ENCODE measurements at regions not wholly inside any gene's neighbourhood (a gene's known extent, or its start where the extent isn't known, plus 50 kb on each side); places are given as distances from the start of the nearest gene placed in this dataset.

DNA sequence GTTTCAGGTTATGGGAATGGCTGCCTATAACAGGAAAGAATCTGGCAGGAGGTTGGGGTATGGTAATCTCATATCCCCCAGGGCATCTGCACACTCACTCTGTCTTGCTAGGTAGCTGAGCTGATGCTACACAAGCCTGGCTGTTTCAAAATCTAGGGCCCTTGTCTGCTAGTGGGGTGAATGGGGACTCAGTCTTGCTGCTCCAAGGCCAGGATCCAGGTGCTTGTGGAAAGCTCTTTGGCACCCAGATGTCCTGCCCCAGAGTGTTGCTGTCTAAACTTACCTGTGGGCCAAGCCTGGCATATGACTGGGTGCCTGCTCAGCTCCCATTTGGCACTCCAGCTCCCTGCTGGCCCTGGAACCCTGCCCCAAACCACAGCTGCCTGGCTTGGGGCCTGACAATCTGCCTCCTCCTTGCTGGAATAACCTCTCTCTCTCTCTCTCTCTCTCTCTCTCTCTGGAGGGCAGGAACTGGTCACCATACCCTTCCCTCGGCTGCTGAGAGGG, 158.1 kb upstream of the TSC22D1 start:
- ChIA-PET CTCF (ENCODE audit: partially characterized antibody) (interaction anchor here (0.6 kb wide), 1 partner anchor 123 kb away, joined by 3 read pairs; no protein-coding TSS in a partner anchor), POLR2A (ENCODE audit: partially characterized antibody) (no interaction called here)
- Histone ChIP-seq H4K20me1 (replicated peaks in 1 of 2; ENCODE audit: control insufficient read depth in 1 of 2, insufficient read depth in 2 of 2, low read length in 2 of 2) (no peaks in the 10 kb centered on the region), H2AFZ (ENCODE audit: low read length) (no peak overlapping the region), H3K4me3 (ENCODE audit: extremely low read depth in 1 of 4, insufficient read depth in 2 of 4, low read depth in 3 of 4, low read length in 4 of 4) (no peak overlapping the region), H3K27me3 (replicated peaks in 1 of 4; ENCODE audit: control insufficient read depth in 3 of 4, extremely low read depth in 1 of 4, insufficient read depth in 3 of 4, low read length in 3 of 4) (no peaks in the 10 kb centered on the region), H4K8ac (ENCODE audit: extremely low read depth, insufficient read depth, low read length) (no peak overlapping the region), H3K9ac (replicated peaks in 1 of 4; ENCODE audit: extremely low read depth in 1 of 4, low read depth in 3 of 4, low read length in 3 of 4) (no peak overlapping the region), H3K4ac (replicated peaks; ENCODE audit: insufficient read length, low read depth, low read length) (no peak overlapping the region), H3K14ac (ENCODE audit: insufficient read length) (no peak overlapping the region), H2BK20ac (ENCODE audit: low read length) (no peak overlapping the region), H4K5ac (ENCODE audit: insufficient read length, low read depth, low read length) (no peak overlapping the region), H3K79me1 (ENCODE audit: low read depth, low read length) (no peaks in the 10 kb centered on the region), H3K36me3 (ENCODE audit: control insufficient read depth in 2 of 4, insufficient read depth in 4 of 4, low read length in 3 of 4) (no peaks in the 10 kb centered on the region), H3K27ac (ENCODE audit: low read depth, low read length) (no peak overlapping the region), H3K18ac (ENCODE audit: extremely low read depth, low read length) (no peak overlapping the region), H3K23ac (ENCODE audit: insufficient read length) (no peak overlapping the region), H2BK120ac (replicated peaks; ENCODE audit: low read depth, low read length) (no peak overlapping the region), H3K9me3 (ENCODE audit: insufficient read depth in 2 of 2, low read depth in 1 of 2, low read length in 1 of 2) (no peaks in the 10 kb centered on the region), H3K4me2 (ENCODE audit: insufficient read depth in 1 of 2, low read depth in 2 of 2, low read length in 2 of 2) (no peak overlapping the region), H2AK5ac (ENCODE audit: low read depth, low read length) (no peak overlapping the region), H2BK12ac (ENCODE audit: low read depth, low read length) (no peak overlapping the region), H3K23me2 (ENCODE audit: low read depth, low read length) (no peaks in the 10 kb centered on the region), H3K4me1 (replicated peaks in 1 of 4; ENCODE audit: control insufficient read depth in 3 of 4, insufficient read depth in 4 of 4, low read length in 3 of 4) (peaks cover 0 to 2% (median 0%) of the 10 kb centered on the region in 4 experiments; a peak in 1 of 7 replicates), H3K79me2 (ENCODE audit: control insufficient read depth in 1 of 2, insufficient read depth in 2 of 2, low read length in 2 of 2) (no peaks in the 10 kb centered on the region), H2BK15ac (ENCODE audit: low read length) (no peak overlapping the region), H2BK5ac (ENCODE audit: low read depth, low read length) (no peak overlapping the region), H3K56ac (replicated peaks; ENCODE audit: insufficient read length, low read depth, low read length) (no peak overlapping the region), H4K91ac (replicated peaks; ENCODE audit: insufficient read length, low read length) (no peak overlapping the region)
- WGBS, 2 experiments (ENCODE audit: extremely low coverage in 1 of 2, insufficient coverage in 1 of 2, insufficient read length in 1 of 2, insufficient replicate concordance in 2 of 2, low coverage in 1 of 2, low lambda C conversion rate in 2 of 2, missing lambda C conversion rate in 1 of 2): 88% methylated on average over 1 of the region's 1 CpG; no CpG with 5 or more reads in 1 of the 2 experiments
- DNase-seq (ENCODE audit: low read depth in 1 of 2, low spot score in 2 of 2): no peak
- no peak for FAIRE-seq
- TF ChIP-seq SIX5 (IDR thresholded peaks at IDR 0.05; ENCODE audit: low read depth, low read length) (no peak), HDAC2 (IDR thresholded peaks at IDR 0.05; ENCODE audit: borderline replicate concordance in 1 of 2, low read depth in 2 of 2, low read length in 2 of 2) (no peak), JUN (IDR thresholded peaks at IDR 0.05; ENCODE audit: low read depth, low read length) (no peak), CTBP2 (IDR thresholded peaks at IDR 0.05; ENCODE audit: borderline replicate concordance, insufficient read depth, insufficient read length, low read length) (no peak), CHD2 (IDR thresholded peaks at IDR 0.05; ENCODE audit: low read length) (no peak), ZNF274 (IDR thresholded peaks at IDR 0.05; ENCODE audit: borderline replicate concordance, extremely low read depth, low read length) (no peak), FOSL1 (IDR thresholded peaks at IDR 0.05; ENCODE audit: insufficient read depth, low read depth, low read length) (no peak), POU5F1 (IDR thresholded peaks at IDR 0.05; ENCODE audit: low read depth, low read length) (no peak), EP300 (IDR thresholded peaks at IDR 0.05; ENCODE audit: borderline replicate concordance in 1 of 2, low read depth in 2 of 2, low read length in 2 of 2) (no peak), RNF2 (IDR thresholded peaks at IDR 0.05; ENCODE audit: borderline replicate concordance, low read depth, low read length, missing control alignments, poor library complexity, severe bottlenecking) (no peak), TBP (IDR thresholded peaks at IDR 0.05; ENCODE audit: low read depth, low read length) (no peak), SIRT6 (IDR thresholded peaks at IDR 0.05; ENCODE audit: low read length) (no peak)
- TF ChIP-seq, protein P1, sequence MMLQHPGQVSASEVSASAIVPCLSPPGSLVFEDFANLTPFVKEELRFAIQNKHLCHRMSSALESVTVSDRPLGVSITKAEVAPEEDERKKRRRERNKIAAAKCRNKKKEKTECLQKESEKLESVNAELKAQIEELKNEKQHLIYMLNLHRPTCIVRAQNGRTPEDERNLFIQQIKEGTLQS (IDR thresholded peaks at IDR 0.05; ENCODE audit: insufficient read depth, low read depth, low read length): no peak
